ENCODE measurements at regions not wholly inside any gene's neighbourhood (a gene's known extent, or its start where the extent isn't known, plus 50 kb on each side); places are given as distances from the start of the nearest gene placed in this dataset.
A peak's percentile ranks its signal among the peaks of the same experiment; 100 is the strongest.

DNA sequence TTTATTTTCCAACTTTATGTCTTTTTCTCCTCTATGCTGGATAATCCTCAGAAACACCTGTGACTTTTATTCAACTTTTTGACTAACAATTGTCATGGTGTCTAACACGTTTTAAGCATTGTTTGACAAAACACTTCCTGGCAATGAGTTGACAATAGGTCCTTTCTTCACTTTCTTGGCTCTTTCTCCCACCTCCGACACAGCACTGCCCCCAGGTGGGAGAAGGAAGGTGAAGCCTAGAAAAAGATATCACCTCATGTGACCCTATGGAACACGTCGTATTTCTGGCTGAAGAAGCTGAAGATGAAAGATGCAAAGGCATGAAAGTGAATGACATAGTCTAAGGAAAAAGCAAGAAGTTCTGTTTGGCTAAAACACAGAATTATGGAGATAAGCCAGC lies 430.0 kb downstream of the ETNK1 start:
- no peak overlapping the region for H3K27ac ChIP-seq
- TF ChIP-seq ZFX (IDR thresholded peaks at IDR 0.05) = no peak
- TF ChIP-seq CTCF (conservative IDR thresholded peaks at IDR 0.05) = peak; percentile 74

GRCh38 chr12:23057571-23057970 lies 432.6 kb downstream of the ETNK1 start:
- TF ChIP-seq CTCF (conservative IDR thresholded peaks at IDR 0.05) (no peak), ZFX (IDR thresholded peaks at IDR 0.05) (no peak)
- no peak overlapping the region for H3K27ac ChIP-seq

DNA sequence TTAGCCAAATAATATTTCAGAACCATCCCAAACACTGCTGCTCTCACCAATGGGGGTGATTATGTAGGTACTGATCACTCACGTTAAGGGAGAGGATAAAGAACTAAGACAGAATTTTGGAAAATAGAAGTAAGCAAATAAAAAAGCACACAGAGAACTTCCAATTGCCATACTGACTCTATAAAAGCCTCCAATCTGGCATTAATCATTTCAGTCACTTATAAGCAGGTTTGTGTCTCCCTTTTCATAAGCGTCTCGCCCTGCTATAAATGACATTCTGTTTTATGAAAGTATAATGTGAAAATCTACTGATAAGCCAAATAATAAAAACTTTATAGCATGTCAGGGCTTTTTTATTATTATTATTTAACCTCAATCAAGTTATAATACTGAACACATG lies 435.2 kb downstream of the ETNK1 start:
- H3K27ac ChIP-seq = no peak overlapping the region; the same call in 1 of the 2 replicates
- TF ChIP-seq CTCF (conservative IDR thresholded peaks at IDR 0.05) (no peak), ZFX (IDR thresholded peaks at IDR 0.05) (no peak)

DNA sequence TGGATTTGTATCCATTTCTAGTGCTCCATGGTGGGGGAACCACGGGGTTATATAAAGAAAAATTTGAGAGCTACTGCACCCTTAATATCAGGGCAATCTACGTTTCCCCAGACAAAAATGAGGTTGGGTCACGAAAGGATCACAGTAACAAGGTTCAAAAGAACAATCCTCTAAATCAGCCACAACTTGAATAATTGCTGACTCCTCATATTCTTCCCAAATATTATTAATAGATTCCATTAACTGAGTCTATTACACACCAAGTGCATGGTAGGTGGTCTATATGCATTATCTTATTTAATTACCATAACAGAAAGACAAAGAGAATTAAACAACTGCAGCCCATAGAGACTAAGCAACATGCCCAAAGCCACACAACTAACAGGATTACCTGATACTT lies 438.2 kb downstream of the ETNK1 start:
- no peak overlapping the region for H3K27ac ChIP-seq
- TF ChIP-seq ZFX (IDR thresholded peaks at IDR 0.05) (no peak), CTCF (conservative IDR thresholded peaks at IDR 0.05) (no peak)

DNA sequence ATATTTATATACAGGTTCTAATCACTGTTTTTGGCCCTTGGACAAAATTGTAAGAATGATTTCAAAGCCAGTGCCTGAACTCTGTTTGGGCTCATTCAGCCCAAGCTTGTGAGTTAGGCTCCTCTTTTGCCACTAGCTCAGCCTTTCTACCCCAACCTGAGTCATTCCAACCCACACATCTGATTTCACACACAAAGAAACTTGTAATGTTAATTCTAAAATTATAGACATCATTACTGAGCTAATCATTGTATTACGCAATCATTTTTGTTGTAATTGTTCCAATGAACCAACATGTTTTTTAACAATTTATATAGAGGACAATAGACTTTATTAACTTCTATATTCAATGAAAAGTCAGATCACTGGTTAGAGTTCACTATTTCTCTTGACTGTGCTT lies 441.1 kb downstream of the ETNK1 start:
- no peak overlapping the region for H3K27ac ChIP-seq
- TF ChIP-seq ZFX (IDR thresholded peaks at IDR 0.05) (no peak), CTCF (conservative IDR thresholded peaks at IDR 0.05) (no peak)

- TF ChIP-seq CTCF (conservative IDR thresholded peaks at IDR 0.05) (no peak), ZFX (IDR thresholded peaks at IDR 0.05) (no peak)
- no peak overlapping the region for H3K27ac ChIP-seq
These were observed 458.3 kb downstream of the ETNK1 start for GRCh38 chr12:23083267-23083666.

DNA sequence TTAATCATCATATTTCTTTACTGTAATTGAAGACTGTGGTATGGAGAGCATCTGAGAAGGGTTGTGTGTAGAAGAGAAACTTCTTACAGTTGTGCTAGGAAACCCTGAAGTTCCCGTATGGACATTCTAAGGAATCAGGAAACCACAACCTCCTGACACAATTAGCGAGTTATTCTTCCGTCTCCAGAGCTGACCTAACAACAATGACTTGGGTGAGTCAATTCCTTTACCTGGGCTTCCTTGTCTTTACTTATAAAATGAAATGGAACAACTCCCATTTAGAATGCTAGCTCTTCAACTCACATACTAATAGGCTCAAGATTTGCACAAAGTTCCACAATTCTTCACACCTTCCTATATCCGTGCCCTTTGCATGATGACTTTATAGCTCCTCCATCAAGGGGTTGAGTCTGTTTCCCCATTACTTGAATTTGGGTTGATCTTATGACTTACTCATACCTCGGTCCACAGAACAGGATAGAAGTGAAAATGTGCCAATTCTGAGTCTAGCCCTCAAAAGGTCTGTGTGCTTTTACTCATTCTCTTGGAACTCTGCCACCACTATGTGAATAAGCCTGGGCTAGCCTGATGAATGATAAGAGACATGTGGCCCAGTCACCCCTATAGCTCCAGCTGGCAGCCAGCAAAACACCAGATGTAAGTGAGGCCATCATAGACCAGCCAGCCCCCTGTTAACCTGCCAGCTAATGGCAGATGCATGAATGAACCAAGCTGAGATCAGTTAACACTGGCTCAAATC lies 459.4 kb downstream of the ETNK1 start:
- no peak overlapping the region for H3K27ac ChIP-seq
- TF ChIP-seq CTCF (conservative IDR thresholded peaks at IDR 0.05) = no peak
- no peak for TF ChIP-seq ZFX (IDR thresholded peaks at IDR 0.05)

All from C4-2B (cell line).